ENCODE measurements at regions not wholly inside any gene's neighbourhood (a gene's known extent, or its start where the extent isn't known, plus 50 kb on each side); places are given as distances from the start of the nearest gene placed in this dataset.

- H3K27me3 ChIP-seq (ENCODE audit: insufficient read depth): no peaks in the 10 kb centered on the region
- H3K9me2 ChIP-seq: no peaks in the 10 kb centered on the region
- H3K9ac ChIP-seq: no peak overlapping the region
- DNase-seq: no peak
- no peak overlapping the region for H3K27ac ChIP-seq (ENCODE audit: low read depth in 2 of 2, low read length in 1 of 2)
- H3K36me3 ChIP-seq (replicated peaks in 1 of 2; ENCODE audit: control insufficient read depth in 1 of 2, insufficient read depth in 2 of 2, low read length in 1 of 2): no peaks in the 10 kb centered on the region
- H3F3A ChIP-seq (replicated peaks; ENCODE audit: insufficient read depth): no peaks in the 10 kb centered on the region
- H3K9me3 ChIP-seq: no peaks in the 10 kb centered on the region
- ChIA-PET CTCF (no interaction called here), POLR2A (no interaction called here)
- H3K4me1 ChIP-seq (ENCODE audit: control insufficient read depth in 1 of 2, insufficient read depth in 2 of 2, low read depth in 1 of 2, low read length in 1 of 2): no peaks in the 10 kb centered on the region
- no peak overlapping the region for H3K4me3 ChIP-seq (ENCODE audit: low read depth in 2 of 2, low read length in 1 of 2)
- no peak overlapping the region for H3K4me2 ChIP-seq
- no peaks in the 10 kb centered on the region for H3K79me2 ChIP-seq (ENCODE audit: insufficient read depth)
- no peaks in the 10 kb centered on the region for H4K20me1 ChIP-seq (ENCODE audit: insufficient read depth)
- no peak overlapping the region for H2AFZ ChIP-seq (ENCODE audit: low read depth)
- WGBS (ENCODE audit: low lambda C conversion rate): 57% methylated on average over 14 of the region's 14 CpGs
- TF ChIP-seq EP300 (IDR thresholded peaks at IDR 0.05; ENCODE audit: borderline replicate concordance in 1 of 2, low read depth in 1 of 2, low read length in 1 of 2) (no peak), EZH2phosphoT487 (IDR thresholded peaks at IDR 0.05; ENCODE audit: borderline replicate concordance, low read depth) (no peak), USF1 (IDR thresholded peaks at IDR 0.05; ENCODE audit: borderline replicate concordance, low read depth) (no peak), NRF1 (IDR thresholded peaks at IDR 0.05; ENCODE audit: low read depth, low read length) (no peak), SMC3 (IDR thresholded peaks at IDR 0.05; ENCODE audit: low read depth, low read length) (no peak), MAX (IDR thresholded peaks at IDR 0.05; ENCODE audit: low read depth) (no peak), CHD2 (IDR thresholded peaks at IDR 0.05; ENCODE audit: low read length, partially characterized antibody) (no peak), RCOR1 (IDR thresholded peaks at IDR 0.05; ENCODE audit: low read length) (no peak), FOXJ3 (CRISPR knock-in tag; IDR thresholded peaks at IDR 0.05) (no peak), NFIC (IDR thresholded peaks at IDR 0.05; ENCODE audit: borderline replicate concordance) (no peak), CTCF (IDR thresholded peaks at IDR 0.05) (no peak), PBX3 (IDR thresholded peaks at IDR 0.05) (no peak), RXRA (IDR thresholded peaks at IDR 0.05; ENCODE audit: borderline replicate concordance, low read depth) (no peak), TCF12 (IDR thresholded peaks at IDR 0.05) (no peak), ZBTB33 (IDR thresholded peaks at IDR 0.05; ENCODE audit: borderline replicate concordance, low read depth) (no peak), TEAD4 (IDR thresholded peaks at IDR 0.05; ENCODE audit: borderline replicate concordance, insufficient read depth) (no peak)
Observed at GRCh38 chr2:49831698-49832367, 677.5 kb upstream of the FSHR start.

Data from SK-N-SH (cell line).